Adipocyte (in vitro differentiated cells): ENCODE measurements at regions not wholly inside any gene's neighbourhood (a gene's known extent, or its start where the extent isn't known, plus 50 kb on each side); places are given as distances from the start of the nearest gene placed in this dataset.

Source experiments
- DNase-seq: peaks from one replicate; pipeline ENCODE4 v3.0.0-alpha.2; 2015; ENCODE audit warnings: low read depth
- H3K27me3 ChIP-seq: replicated peaks from 2 replicates; pipeline ENCODE4 v1.7.0; 2013; ENCODE audit warnings: mild to moderate bottlenecking, low read length, moderate library complexity; ENCODE audit not compliant: control insufficient read depth, insufficient read depth
- H3K36me3 ChIP-seq: 2 replicates; pipeline ENCODE4 v1.7.0; 2013; ENCODE audit warnings: low read length, mild to moderate bottlenecking, moderate library complexity; ENCODE audit not compliant: control insufficient read depth, insufficient read depth, severe bottlenecking
- H3K4me1 ChIP-seq: 2 replicates; pipeline ENCODE4 v1.7.0; 2013; ENCODE audit warnings: mild to moderate bottlenecking, low read length, moderate library complexity; ENCODE audit not compliant: control insufficient read depth, insufficient read depth
- H3K4me3 ChIP-seq: 2 replicates; pipeline ENCODE4 v1.7.0; 2013; ENCODE audit warnings: mild to moderate bottlenecking, low read length, moderate library complexity
- H3K9ac ChIP-seq: 2 replicates; pipeline ENCODE4 v1.7.0; 2013; ENCODE audit warnings: mild to moderate bottlenecking, low read length, moderate library complexity
- H3K9me3 ChIP-seq: 2 replicates; pipeline ENCODE4 v1.7.0; 2013; ENCODE audit warnings: mild to moderate bottlenecking, low read length, moderate library complexity; ENCODE audit not compliant: control insufficient read depth

GRCh38 chr3:22942981-22943380 lies 260.1 kb upstream of the UBE2E2 start:
- no peaks in the 10 kb centered on the region for H3K36me3 ChIP-seq
- H3K27me3 ChIP-seq: no peaks in the 10 kb centered on the region
- no peak overlapping the region for H3K4me3 ChIP-seq
- H3K9ac ChIP-seq: no peak overlapping the region
- DNase-seq: no peak
- peaks cover 6% of the 10 kb centered on the region for H3K4me1 ChIP-seq
- no peaks in the 10 kb centered on the region for H3K9me3 ChIP-seq

DNA sequence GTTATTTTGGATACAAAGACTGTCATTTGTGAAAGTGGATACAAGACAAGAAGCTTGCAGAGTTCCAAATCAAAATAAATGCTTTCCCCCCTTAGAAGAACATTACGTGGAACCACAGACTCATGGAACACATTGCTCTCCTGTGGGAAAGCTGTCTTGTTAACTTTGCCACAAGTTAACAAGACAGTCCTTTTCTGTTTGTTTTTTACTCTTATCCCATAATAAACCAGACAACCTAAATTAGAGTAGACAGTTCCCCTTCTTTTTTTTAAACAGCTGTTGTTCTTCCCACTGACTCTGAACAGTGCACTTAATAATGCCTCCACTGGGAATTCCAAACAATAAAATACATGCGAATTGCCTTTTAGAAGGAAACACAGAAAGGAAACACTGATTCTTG lies 255.3 kb upstream of the UBE2E2 start:
- H3K9me3 ChIP-seq: no peaks in the 10 kb centered on the region
- H3K9ac ChIP-seq: no peak overlapping the region
- no peaks in the 10 kb centered on the region for H3K27me3 ChIP-seq
- no peaks in the 10 kb centered on the region for H3K36me3 ChIP-seq
- no peak overlapping the region for H3K4me3 ChIP-seq
- peaks cover 8% of the 10 kb centered on the region for H3K4me1 ChIP-seq
- DNase-seq: no peak

- no peak for DNase-seq
- Histone ChIP-seq H3K27me3 (no peaks in the 10 kb centered on the region), H3K9me3 (no peaks in the 10 kb centered on the region), H3K4me3 (no peak overlapping the region), H3K4me1 (peaks cover 8% of the 10 kb centered on the region), H3K9ac (no peak overlapping the region), H3K36me3 (no peaks in the 10 kb centered on the region)
Measured at GRCh38 chr3:22951910-22952309, 251.2 kb upstream of the UBE2E2 start.

DNA sequence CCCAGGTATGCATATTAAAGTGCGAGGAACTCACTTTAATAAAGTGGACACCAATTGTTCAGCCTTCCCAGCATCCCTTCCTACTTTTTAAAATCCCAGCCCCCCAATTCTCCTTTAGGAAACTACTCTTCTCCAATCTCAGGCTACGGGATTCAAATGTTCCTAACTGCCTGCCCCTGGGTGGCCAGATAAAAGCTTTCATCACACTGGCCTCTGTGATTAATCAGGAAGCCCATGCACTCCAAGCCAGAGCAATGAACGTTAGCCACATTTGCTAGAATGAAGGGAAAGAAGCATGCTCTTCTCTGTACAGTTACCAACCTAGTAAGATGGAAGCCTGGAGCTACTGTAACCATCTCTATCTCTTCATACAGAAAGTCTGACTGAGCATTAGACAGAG lies 250.3 kb upstream of the UBE2E2 start:
- no peak overlapping the region for H3K9ac ChIP-seq
- H3K4me1 ChIP-seq: peaks cover 8% of the 10 kb centered on the region
- no peaks in the 10 kb centered on the region for H3K9me3 ChIP-seq
- no peaks in the 10 kb centered on the region for H3K27me3 ChIP-seq
- DNase-seq: no peak
- H3K36me3 ChIP-seq: no peaks in the 10 kb centered on the region
- H3K4me3 ChIP-seq: no peak overlapping the region

GRCh38 chr3:22959593-22959992 lies 243.5 kb upstream of the UBE2E2 start:
- Histone ChIP-seq H3K36me3 (no peaks in the 10 kb centered on the region), H3K4me3 (no peak overlapping the region), H3K4me1 (no peaks in the 10 kb centered on the region), H3K9ac (no peak overlapping the region), H3K9me3 (no peaks in the 10 kb centered on the region), H3K27me3 (no peaks in the 10 kb centered on the region)
- DNase-seq: no peak

- no peaks in the 10 kb centered on the region for H3K9me3 ChIP-seq
- no peaks in the 10 kb centered on the region for H3K4me1 ChIP-seq
- H3K27me3 ChIP-seq: no peaks in the 10 kb centered on the region
- no peaks in the 10 kb centered on the region for H3K36me3 ChIP-seq
- peak overlapping the region; percentile 35 for H3K4me3 ChIP-seq
- no peak overlapping the region for H3K9ac ChIP-seq
- peak; percentile 85 for DNase-seq
Measured at GRCh38 chr3:22960105-22960984, 242.8 kb upstream of the UBE2E2 start.

DNA sequence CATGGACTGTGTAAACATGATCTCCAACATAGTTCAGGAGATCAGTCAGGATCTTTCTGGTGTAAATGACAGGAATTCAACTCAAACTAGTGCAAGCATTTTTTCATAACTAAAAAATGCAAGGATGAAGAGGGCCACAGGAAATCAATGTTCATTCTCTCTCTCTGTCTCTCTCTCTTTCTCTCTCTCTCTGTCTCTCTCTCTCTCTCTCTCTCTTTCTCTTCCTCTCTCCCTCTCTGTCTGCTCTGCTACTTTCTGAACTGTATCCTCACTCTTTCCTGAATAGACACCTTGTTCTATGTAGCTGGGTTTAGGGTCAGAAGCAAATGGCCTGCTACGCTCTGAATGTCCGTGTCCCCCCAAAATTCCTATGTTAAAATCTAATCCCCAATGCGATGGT lies 240.9 kb upstream of the UBE2E2 start:
- no peaks in the 10 kb centered on the region for H3K36me3 ChIP-seq

GRCh38 chr3:22966349-22966748 lies 236.8 kb upstream of the UBE2E2 start:
- H3K36me3 ChIP-seq: no peaks in the 10 kb centered on the region
- no peak for DNase-seq
- no peaks in the 10 kb centered on the region for H3K4me1 ChIP-seq
- H3K9me3 ChIP-seq: no peaks in the 10 kb centered on the region
- H3K9ac ChIP-seq: no peak overlapping the region
- H3K27me3 ChIP-seq: peaks cover 7% of the 10 kb centered on the region
- H3K4me3 ChIP-seq: no peak overlapping the region

More for the DNA sequence above, 240.9 kb upstream of the UBE2E2 start:
- H3K9ac ChIP-seq: no peak overlapping the region
- no peaks in the 10 kb centered on the region for H3K4me1 ChIP-seq
- H3K27me3 ChIP-seq: no peaks in the 10 kb centered on the region
- DNase-seq: no peak
- no peaks in the 10 kb centered on the region for H3K9me3 ChIP-seq
- no peak overlapping the region for H3K4me3 ChIP-seq

- H3K9ac ChIP-seq: no peak overlapping the region
- peaks cover 7% of the 10 kb centered on the region for H3K27me3 ChIP-seq
- H3K4me1 ChIP-seq: no peaks in the 10 kb centered on the region
- H3K36me3 ChIP-seq: no peaks in the 10 kb centered on the region
- DNase-seq: no peak
- no peaks in the 10 kb centered on the region for H3K9me3 ChIP-seq
- H3K4me3 ChIP-seq: no peak overlapping the region
Measured at GRCh38 chr3:22969276-22969675, 233.9 kb upstream of the UBE2E2 start.

GRCh38 chr3:22971497-22971896 lies 231.6 kb upstream of the UBE2E2 start:
- Histone ChIP-seq H3K9me3 (no peaks in the 10 kb centered on the region), H3K4me3 (no peak overlapping the region), H3K27me3 (peaks cover 7% of the 10 kb centered on the region), H3K4me1 (no peaks in the 10 kb centered on the region), H3K36me3 (no peaks in the 10 kb centered on the region), H3K9ac (no peak overlapping the region)
- DNase-seq: no peak

- H3K27me3 ChIP-seq: no peaks in the 10 kb centered on the region
- no peak overlapping the region for H3K9ac ChIP-seq
- no peak overlapping the region for H3K4me3 ChIP-seq
- H3K4me1 ChIP-seq: no peaks in the 10 kb centered on the region
- no peaks in the 10 kb centered on the region for H3K36me3 ChIP-seq
- DNase-seq: no peak
- no peaks in the 10 kb centered on the region for H3K9me3 ChIP-seq
Measured at GRCh38 chr3:22977042-22977441, 226.1 kb upstream of the UBE2E2 start.
